Lung (tissue), 11 donors: ENCODE measurements at regions not wholly inside any gene's neighbourhood (a gene's known extent, or its start where the extent isn't known, plus 50 kb on each side); places are given as distances from the start of the nearest gene placed in this dataset.

Source experiments
- ATAC-seq: fragments of 200-7000 bp; cut with Tn5 transposase; one replicate; pipeline ENCODE4 v1.9.1; 2020; ENCODE audit warnings: moderate number of reproducible peaks; ENCODE audit not compliant: insufficient read depth, low FRiP score
- DNase-seq, 3 donors: peaks; one replicate each; pipeline ENCODE4 v3.0.0-alpha.2; 2013 to 2017
- H3K27ac ChIP-seq, 2 donors: one replicate each; pipeline ENCODE4 v1.5.1; 2013; ENCODE audit warnings: mild to moderate bottlenecking in 2 of 2, moderate library complexity in 2 of 2, control low read depth in 1 of 2, inconsistent platforms in 1 of 2, low read depth in 1 of 2, low read length in 1 of 2
- H3K27me3 ChIP-seq, 3 donors: one replicate each; pipeline ENCODE4 v1.5.1; 2013; ENCODE audit warnings: low read length in 2 of 3; ENCODE audit not compliant: control insufficient read depth in 3 of 3, insufficient read depth in 3 of 3
- H3K36me3 ChIP-seq, 4 donors: one replicate each; pipeline ENCODE4 v1.5.1; 2013; ENCODE audit warnings: low read length in 4 of 4, mild to moderate bottlenecking in 1 of 4, moderate library complexity in 1 of 4; ENCODE audit not compliant: control insufficient read depth in 4 of 4, insufficient read depth in 4 of 4
- H3K4me1 ChIP-seq, 5 donors: one replicate each; pipeline ENCODE4 v1.5.1; 2013; ENCODE audit warnings: low read length in 5 of 5, mild to moderate bottlenecking in 2 of 5, moderate library complexity in 1 of 5; ENCODE audit not compliant: control insufficient read depth in 5 of 5, insufficient read depth in 5 of 5
- H3K4me3 ChIP-seq: one replicate; pipeline ENCODE4 v1.5.1; 2013; ENCODE audit warnings: mild to moderate bottlenecking, control low read depth, moderate library complexity
- H3K9ac ChIP-seq, 2 donors: one replicate each; pipeline ENCODE4 v1.5.1; 2013; ENCODE audit warnings: low read length in 2 of 2, control low read depth in 1 of 2; ENCODE audit not compliant: insufficient read depth in 1 of 2
- H3K9me3 ChIP-seq, 4 donors: one replicate each; pipeline ENCODE4 v1.5.1; 2013; ENCODE audit warnings: low read length in 3 of 4, mild to moderate bottlenecking in 1 of 4, moderate library complexity in 1 of 4; ENCODE audit not compliant: control insufficient read depth in 4 of 4, insufficient read depth in 3 of 4
- WGBS, 2 donors: extraction: QIAGEN DNeasy Blood & Tissue Kit; methylation state at CpG; one replicate each; pipeline ENCODE4 v1.1.7; 2013; 5-methylcytosine and 5-hydroxymethylcytosine counted together
- TF ChIP-seq, protein P1 (sequence below): IDR thresholded peaks from 2 replicates; pipeline ENCODE4 v1.5.1; 2012; ENCODE audit warnings: mild to moderate bottlenecking; ENCODE audit errors: control extremely low read depth, extremely low read depth
- donor health status: control.
- donor health status: control.
- donor health status: Bipolar disorder and iron deficiency.
- donor health status: healthy.
- donor health status: DM: yes; HTN: yes; CAD: no.

DNA sequence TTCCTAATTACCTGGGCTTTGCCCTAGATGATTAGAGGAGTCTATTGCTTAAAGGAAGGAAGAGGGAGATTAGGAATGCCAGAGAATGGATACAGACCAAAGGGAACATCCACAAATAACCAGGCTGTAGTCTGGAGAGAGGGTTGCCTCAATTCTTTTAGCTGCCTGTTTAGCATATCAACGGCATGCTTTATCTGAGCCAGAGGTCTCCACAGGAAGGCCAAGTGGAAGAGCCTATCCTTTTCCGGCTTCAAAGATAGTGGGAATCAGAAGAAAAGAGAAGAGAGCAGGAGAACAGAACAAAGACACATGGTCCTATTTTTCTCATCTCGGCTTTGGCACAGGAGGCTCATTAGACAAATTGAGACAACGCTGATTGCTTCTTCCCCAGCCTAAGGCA is 142.4 kb downstream of the NMUR2 start:
- TF ChIP-seq, protein P1, sequence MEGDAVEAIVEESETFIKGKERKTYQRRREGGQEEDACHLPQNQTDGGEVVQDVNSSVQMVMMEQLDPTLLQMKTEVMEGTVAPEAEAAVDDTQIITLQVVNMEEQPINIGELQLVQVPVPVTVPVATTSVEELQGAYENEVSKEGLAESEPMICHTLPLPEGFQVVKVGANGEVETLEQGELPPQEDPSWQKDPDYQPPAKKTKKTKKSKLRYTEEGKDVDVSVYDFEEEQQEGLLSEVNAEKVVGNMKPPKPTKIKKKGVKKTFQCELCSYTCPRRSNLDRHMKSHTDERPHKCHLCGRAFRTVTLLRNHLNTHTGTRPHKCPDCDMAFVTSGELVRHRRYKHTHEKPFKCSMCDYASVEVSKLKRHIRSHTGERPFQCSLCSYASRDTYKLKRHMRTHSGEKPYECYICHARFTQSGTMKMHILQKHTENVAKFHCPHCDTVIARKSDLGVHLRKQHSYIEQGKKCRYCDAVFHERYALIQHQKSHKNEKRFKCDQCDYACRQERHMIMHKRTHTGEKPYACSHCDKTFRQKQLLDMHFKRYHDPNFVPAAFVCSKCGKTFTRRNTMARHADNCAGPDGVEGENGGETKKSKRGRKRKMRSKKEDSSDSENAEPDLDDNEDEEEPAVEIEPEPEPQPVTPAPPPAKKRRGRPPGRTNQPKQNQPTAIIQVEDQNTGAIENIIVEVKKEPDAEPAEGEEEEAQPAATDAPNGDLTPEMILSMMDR, result no peak
- Histone ChIP-seq H3K9ac (no peak overlapping the region), H3K4me1 (no peaks in the 10 kb centered on the region), H3K27ac (no peak overlapping the region), H3K36me3 (no peaks in the 10 kb centered on the region), H3K9me3 (peaks cover 0 to 5% (median 0%) of the 10 kb centered on the region in 4 donors), H3K27me3 (no peaks in the 10 kb centered on the region), H3K4me3 (no peak overlapping the region)
- 44 to 56% methylated on average over 4 of the region's 4 CpGs for WGBS, 2 donors
- ATAC-seq (no peak), DNase-seq (no peak)

DNA sequence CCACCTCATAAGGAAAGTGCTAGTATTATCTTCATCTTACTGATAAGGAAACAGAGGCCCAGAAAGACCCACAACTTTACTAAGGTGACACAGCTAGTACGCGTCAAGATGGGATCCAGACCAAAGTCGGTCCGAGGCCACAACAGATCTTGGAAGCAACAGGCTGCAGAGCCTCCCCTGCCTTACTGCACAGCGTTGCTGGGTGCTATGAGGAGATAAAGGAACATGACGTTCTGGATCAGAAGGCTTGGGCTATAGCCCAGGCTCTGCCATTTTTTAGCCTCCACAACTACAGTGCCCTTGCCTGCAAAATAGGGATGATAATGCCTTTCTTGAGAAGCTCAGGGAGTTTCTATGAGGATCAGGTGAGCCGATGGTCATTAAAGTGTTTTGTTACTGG is 144.1 kb downstream of the NMUR2 start:
- WGBS, 2 donors, result 85 to 90% methylated on average over 7 of the region's 7 CpGs
- Histone ChIP-seq H3K27me3 (no peaks in the 10 kb centered on the region), H3K36me3 (no peaks in the 10 kb centered on the region), H3K4me3 (no peak overlapping the region), H3K9me3 (peaks cover 0 to 5% (median 0%) of the 10 kb centered on the region in 4 donors), H3K9ac (no peak overlapping the region), H3K27ac (no peak overlapping the region), H3K4me1 (no peaks in the 10 kb centered on the region)
- DNase-seq (no peak), ATAC-seq (no peak)
- TF ChIP-seq, protein P1, result no peak

DNA sequence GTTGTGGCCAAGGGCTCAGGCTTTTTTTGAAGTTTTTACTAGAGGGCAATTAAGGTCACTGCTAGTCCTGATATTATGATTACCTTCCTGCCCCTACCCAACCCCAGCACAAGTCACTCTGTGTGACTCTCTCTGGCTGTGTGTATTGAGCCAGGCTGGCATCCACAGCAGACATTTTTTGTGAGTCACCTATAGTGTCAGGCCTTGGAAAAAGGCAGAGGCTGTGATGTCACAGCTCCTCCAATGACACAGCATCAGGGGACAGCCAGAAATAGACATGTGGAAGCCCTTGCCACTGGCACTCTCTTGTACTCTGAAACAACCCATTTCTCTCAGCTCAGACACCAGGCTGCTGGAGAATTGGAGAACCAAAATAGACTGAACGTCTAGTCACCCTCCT is 145.4 kb downstream of the NMUR2 start:
- Histone ChIP-seq H3K27ac (peak overlapping the region in 1 of 2 donors; percentile 60), H3K36me3 (no peaks in the 10 kb centered on the region), H3K9ac (no peak overlapping the region), H3K4me3 (no peak overlapping the region), H3K4me1 (no peaks in the 10 kb centered on the region), H3K9me3 (peaks cover 0 to 5% (median 0%) of the 10 kb centered on the region in 4 donors), H3K27me3 (no peaks in the 10 kb centered on the region)
- 50 to 61% methylated on average over 1 of the region's 1 CpG for WGBS, 2 donors
- DNase-seq, result no peak
- TF ChIP-seq, protein P1, result no peak
- ATAC-seq, result no peak

DNA sequence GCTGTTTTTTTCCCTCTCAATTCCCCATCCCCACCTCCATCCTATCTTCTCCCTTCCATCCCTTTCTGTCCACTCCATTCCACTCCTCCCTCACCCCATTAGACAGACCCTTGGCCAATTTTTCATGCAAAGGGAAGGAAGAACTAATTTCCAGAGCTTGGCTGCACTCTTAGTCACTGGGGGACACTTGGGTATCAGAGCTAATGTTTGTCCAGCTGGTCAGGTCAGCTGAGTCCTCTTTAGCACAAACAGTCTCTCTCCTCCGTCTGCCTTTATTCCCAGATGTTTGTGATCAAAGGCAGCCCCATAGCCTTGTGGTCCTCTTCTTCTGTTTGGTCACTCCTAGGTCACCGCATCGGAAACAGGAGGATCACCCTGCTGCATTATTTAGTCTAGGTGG is 148.5 kb downstream of the NMUR2 start:
- peaks cover 0 to 1% (median 0%) of the 10 kb centered on the region in 4 donors for H3K9me3 ChIP-seq
- no peak overlapping the region for H3K4me3 ChIP-seq
- TF ChIP-seq, protein P1, result no peak
- no peaks in the 10 kb centered on the region for H3K27me3 ChIP-seq
- H3K9ac ChIP-seq, result no peak overlapping the region
- no peak for ATAC-seq
- H3K4me1 ChIP-seq, result no peaks in the 10 kb centered on the region
- WGBS, 2 donors, result 65 to 67% methylated on average over 3 of the region's 3 CpGs
- no peak overlapping the region for H3K27ac ChIP-seq
- no peak for DNase-seq
- no peaks in the 10 kb centered on the region for H3K36me3 ChIP-seq
